ENCODE measurements at regions not wholly inside any gene's neighbourhood (a gene's known extent, or its start where the extent isn't known, plus 50 kb on each side); places are given as distances from the start of the nearest gene placed in this dataset.

GRCh38 chr20:57970856-57971255, 257.6 kb downstream of the ANKRD60 start:
- TF ChIP-seq SP1 (IDR thresholded peaks at IDR 0.05; ENCODE audit: low read depth, low read length) (no peak), HDAC2 (IDR thresholded peaks at IDR 0.05) (no peak), SUZ12 (IDR thresholded peaks at IDR 0.05; ENCODE audit: unreplicated experiment) (no peak), MYC (IDR thresholded peaks at IDR 0.05; ENCODE audit: insufficient read depth, insufficient read length, insufficient replicate concordance, low read length, severe bottlenecking) (no peak), CTCF (IDR thresholded peaks at IDR 0.05 in 2 of 3, conservative IDR thresholded peaks at IDR 0.05 in 1 of 3; ENCODE audit: control insufficient read depth in 2 of 3, extremely low read depth in 1 of 3, insufficient read depth in 1 of 3, low read depth in 3 of 3, low read length in 3 of 3) (no peak), BRCA1 (IDR thresholded peaks at IDR 0.05; ENCODE audit: low read depth, low read length) (no peak), SMAD1 (IDR thresholded peaks at IDR 0.05; ENCODE audit: low read depth, partially characterized antibody) (no peak), JUNB (IDR thresholded peaks at IDR 0.05) (no peak), POLR2A (IDR thresholded peaks at IDR 0.05; ENCODE audit: low read depth, low read length) (no peak), TAF1 (IDR thresholded peaks at IDR 0.05; ENCODE audit: borderline replicate concordance, low read depth, low read length) (no peak), HDGF (IDR thresholded peaks at IDR 0.05) (no peak)

All from GM12878 (cell line).